Choroid plexus epithelial cell (primary cell): ENCODE measurements at regions not wholly inside any gene's neighbourhood (a gene's known extent, or its start where the extent isn't known, plus 50 kb on each side); places are given as distances from the start of the nearest gene placed in this dataset.
A peak's percentile ranks its signal among the peaks of the same experiment; 100 is the strongest.

Source experiments
- DNase-seq: peaks from one replicate; pipeline ENCODE4 v3.0.0-alpha.2; 2010; ENCODE audit warnings: low read depth
- H3K4me3 ChIP-seq: 2 replicates; pipeline ENCODE4 v1.5.1; 2011; ENCODE audit warnings: low read depth, mild to moderate bottlenecking, control low read depth, low read length, moderate library complexity
- CTCF ChIP-seq: conservative IDR thresholded peaks from 2 replicates; pipeline ENCODE4 v1.5.1; 2011; ENCODE audit warnings: low read depth, mild to moderate bottlenecking, control low read depth, inconsistent platforms, low read length, moderate library complexity

GRCh38 chr7:42689626-42690025 lies 222.2 kb downstream of the C7orf25 start:
- TF ChIP-seq CTCF = no peak
- no peak overlapping the region for H3K4me3 ChIP-seq
- DNase-seq = no peak

GRCh38 chr7:42688056-42688371 lies 223.9 kb downstream of the C7orf25 start:
- H3K4me3 ChIP-seq = no peak overlapping the region
- DNase-seq = no peak
- TF ChIP-seq CTCF = no peak

GRCh38 chr7:42687211-42688055 lies 224.4 kb downstream of the C7orf25 start:
- no peak for TF ChIP-seq CTCF
- DNase-seq = no peak
- H3K4me3 ChIP-seq = no peak overlapping the region

GRCh38 chr7:42686594-42687156 lies 225.2 kb downstream of the C7orf25 start:
- TF ChIP-seq CTCF = no peak

GRCh38 chr7:42685911-42686310 lies 226.0 kb downstream of the C7orf25 start:
- TF ChIP-seq CTCF = no peak
- H3K4me3 ChIP-seq = no peak overlapping the region
- DNase-seq = no peak

More at GRCh38 chr7:42686594-42687156, 225.2 kb downstream of the C7orf25 start:
- no peak overlapping the region for H3K4me3 ChIP-seq
- no peak for DNase-seq

- no peak overlapping the region for H3K4me3 ChIP-seq
- peak; percentile 85 for DNase-seq
- TF ChIP-seq CTCF = no peak
Observed at GRCh38 chr7:42677751-42678699, 233.8 kb downstream of the C7orf25 start.
